ENCODE measurements at regions not wholly inside any gene's neighbourhood (a gene's known extent, or its start where the extent isn't known, plus 50 kb on each side); places are given as distances from the start of the nearest gene placed in this dataset.

DNA sequence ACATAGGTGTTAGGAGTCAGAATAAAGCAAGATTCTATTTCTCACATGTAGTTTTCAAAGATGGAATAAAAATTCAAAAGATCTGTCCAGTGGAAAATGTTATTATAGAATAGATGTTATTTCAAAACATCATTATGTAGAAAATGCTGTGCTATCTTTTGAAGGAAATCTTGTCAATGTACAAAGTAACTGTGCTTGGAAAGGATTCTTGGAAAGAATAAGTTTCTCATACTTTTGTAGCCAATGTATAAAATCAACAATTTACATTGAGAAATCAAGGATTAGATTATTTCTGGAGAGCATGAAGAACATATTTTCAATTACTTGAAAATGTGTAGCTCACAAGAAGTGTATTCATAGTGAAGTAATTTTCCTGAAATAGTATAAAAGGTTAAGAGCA, 532.5 kb upstream of the MGAT4C start:
- TF ChIP-seq CTCF (IDR thresholded peaks at IDR 0.05; ENCODE audit: control insufficient read depth, extremely low read depth, insufficient read depth): no peak
- no peak overlapping the region for H3K4me3 ChIP-seq (ENCODE audit: low read depth, low read length)
- DNase-seq (ENCODE audit: low read depth): no peak

GRCh38 chr12:86787419-86787818, 531.2 kb upstream of the MGAT4C start:
- no peak overlapping the region for H3K4me3 ChIP-seq (ENCODE audit: low read depth, low read length)
- no peak for DNase-seq (ENCODE audit: low read depth)
- no peak for TF ChIP-seq CTCF (IDR thresholded peaks at IDR 0.05; ENCODE audit: control insufficient read depth, extremely low read depth, insufficient read depth)

- DNase-seq (ENCODE audit: low read depth): no peak
- TF ChIP-seq CTCF (IDR thresholded peaks at IDR 0.05; ENCODE audit: control insufficient read depth, extremely low read depth, insufficient read depth): no peak
- no peak overlapping the region for H3K4me3 ChIP-seq (ENCODE audit: low read depth, low read length)
These were observed 521.1 kb upstream of the MGAT4C start for GRCh38 chr12:86777325-86777724.

- DNase-seq (ENCODE audit: low read depth): no peak
- no peak overlapping the region for H3K4me3 ChIP-seq (ENCODE audit: low read depth, low read length)
- TF ChIP-seq CTCF (IDR thresholded peaks at IDR 0.05; ENCODE audit: control insufficient read depth, extremely low read depth, insufficient read depth): no peak
These were observed 518.7 kb upstream of the MGAT4C start for GRCh38 chr12:86774841-86775388.

DNA sequence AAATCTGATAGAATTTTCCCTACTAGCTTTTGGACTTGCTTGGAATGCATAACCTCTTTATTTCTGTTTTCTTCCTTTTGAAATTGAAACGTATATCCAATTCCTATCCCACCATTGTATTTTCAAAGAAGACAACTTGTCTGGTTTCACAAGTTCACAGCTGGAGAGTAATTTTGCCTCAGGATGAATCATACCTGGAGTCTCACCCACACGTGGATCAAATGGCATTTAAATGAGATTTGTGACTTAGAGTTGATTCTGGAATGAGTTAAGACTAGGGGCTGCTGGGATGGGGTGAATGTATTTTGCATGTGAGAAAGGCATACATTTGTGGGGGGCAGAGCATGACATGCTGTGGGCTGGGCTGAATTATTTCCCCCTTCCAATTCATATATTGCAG, 516.5 kb upstream of the MGAT4C start:
- H3K4me3 ChIP-seq (ENCODE audit: low read depth, low read length): no peak overlapping the region
- DNase-seq (ENCODE audit: low read depth): no peak
- no peak for TF ChIP-seq CTCF (IDR thresholded peaks at IDR 0.05; ENCODE audit: control insufficient read depth, extremely low read depth, insufficient read depth)

DNA sequence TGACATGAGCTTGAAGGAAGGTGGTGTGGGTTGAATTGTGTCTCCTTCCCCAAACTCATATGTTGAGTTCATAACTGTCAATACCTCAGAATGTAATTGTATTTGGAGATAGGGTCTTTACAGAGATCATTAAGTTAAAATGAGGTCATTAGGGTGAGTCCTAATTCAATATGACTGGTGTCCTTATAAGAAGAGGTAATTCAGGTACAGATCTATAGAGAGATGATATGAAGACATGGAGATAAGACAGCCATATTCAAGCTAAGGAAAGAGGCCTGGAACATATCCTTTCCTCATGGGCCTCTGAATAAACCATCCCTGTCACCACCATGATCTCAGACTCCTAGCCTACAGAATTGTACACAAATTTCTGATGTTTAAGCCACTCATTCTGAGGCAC, 514.7 kb upstream of the MGAT4C start:
- no peak overlapping the region for H3K4me3 ChIP-seq (ENCODE audit: low read depth, low read length)
- no peak for DNase-seq (ENCODE audit: low read depth)
- no peak for TF ChIP-seq CTCF (IDR thresholded peaks at IDR 0.05; ENCODE audit: control insufficient read depth, extremely low read depth, insufficient read depth)

GRCh38 chr12:86748894-86749293, 492.7 kb upstream of the MGAT4C start:
- no peak for TF ChIP-seq CTCF (IDR thresholded peaks at IDR 0.05; ENCODE audit: control insufficient read depth, extremely low read depth, insufficient read depth)
- no peak for DNase-seq (ENCODE audit: low read depth)
- no peak overlapping the region for H3K4me3 ChIP-seq (ENCODE audit: low read depth, low read length)
